ENCODE measurements at regions not wholly inside any gene's neighbourhood (a gene's known extent, or its start where the extent isn't known, plus 50 kb on each side); places are given as distances from the start of the nearest gene placed in this dataset.

GRCh38 chr12:65759735-65760134 is 64.5 kb upstream of the HMGA2 start:
- TF ChIP-seq CTCF (IDR thresholded peaks at IDR 0.05) (no peak), ZFX (IDR thresholded peaks at IDR 0.05; ENCODE audit: borderline replicate concordance) (no peak)
- H3K27ac ChIP-seq = no peak overlapping the region

GRCh38 chr12:65761301-65761700 is 63.0 kb upstream of the HMGA2 start:
- TF ChIP-seq CTCF (IDR thresholded peaks at IDR 0.05) (no peak), ZFX (IDR thresholded peaks at IDR 0.05; ENCODE audit: borderline replicate concordance) (no peak)
- H3K27ac ChIP-seq = no peak overlapping the region

GRCh38 chr12:65764325-65764724 is 60.0 kb upstream of the HMGA2 start:
- TF ChIP-seq ZFX (IDR thresholded peaks at IDR 0.05; ENCODE audit: borderline replicate concordance) (no peak), CTCF (IDR thresholded peaks at IDR 0.05) (no peak)
- no peak overlapping the region for H3K27ac ChIP-seq

GRCh38 chr12:65765436-65765813 is 58.9 kb upstream of the HMGA2 start:
- TF ChIP-seq CTCF (IDR thresholded peaks at IDR 0.05) (no peak), ZFX (IDR thresholded peaks at IDR 0.05; ENCODE audit: borderline replicate concordance) (no peak)
- no peak overlapping the region for H3K27ac ChIP-seq

GRCh38 chr12:65769880-65770279 is 54.4 kb upstream of the HMGA2 start:
- TF ChIP-seq CTCF (IDR thresholded peaks at IDR 0.05) (no peak), ZFX (IDR thresholded peaks at IDR 0.05; ENCODE audit: borderline replicate concordance) (no peak)
- H3K27ac ChIP-seq = no peak overlapping the region

Measured in 22Rv1 (cell line).